NCI-H748 (cell line): ENCODE measurements at regions not wholly inside any gene's neighbourhood (a gene's known extent, or its start where the extent isn't known, plus 50 kb on each side); places are given as distances from the start of the nearest gene placed in this dataset.
"Not testable (repeated sequence)": the region's sequence is repeated elsewhere in the genome, so short reads cannot be mapped to it uniquely, and the experiment has no call there.

Source experiments
- DNase-seq: peaks from one replicate; lab custom pipeline; 2025; ENCODE audit not compliant: unreplicated experiment; lab: John Stamatoyannopoulos, UW

DNA sequence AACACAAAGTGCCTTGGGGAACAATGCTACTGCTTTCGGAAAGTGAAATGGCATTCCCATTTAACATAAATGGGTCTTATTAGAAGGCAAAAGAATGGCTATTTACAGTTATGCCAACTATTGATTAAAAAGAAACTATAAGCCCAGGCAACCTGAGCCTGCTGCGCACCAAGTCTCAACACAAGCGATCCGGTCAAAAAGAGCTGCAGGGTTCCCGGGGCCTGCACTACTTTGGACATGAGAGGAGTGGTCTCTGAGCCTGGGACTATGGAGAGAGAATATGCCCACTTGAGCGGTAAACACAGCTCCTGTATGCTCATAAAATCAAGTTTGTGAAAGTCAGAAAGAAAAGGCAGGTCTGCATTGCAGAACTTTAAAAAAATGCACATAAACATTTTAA, 660.7 kb downstream of the EFNA5 start:
- no peak for DNase-seq

DNA sequence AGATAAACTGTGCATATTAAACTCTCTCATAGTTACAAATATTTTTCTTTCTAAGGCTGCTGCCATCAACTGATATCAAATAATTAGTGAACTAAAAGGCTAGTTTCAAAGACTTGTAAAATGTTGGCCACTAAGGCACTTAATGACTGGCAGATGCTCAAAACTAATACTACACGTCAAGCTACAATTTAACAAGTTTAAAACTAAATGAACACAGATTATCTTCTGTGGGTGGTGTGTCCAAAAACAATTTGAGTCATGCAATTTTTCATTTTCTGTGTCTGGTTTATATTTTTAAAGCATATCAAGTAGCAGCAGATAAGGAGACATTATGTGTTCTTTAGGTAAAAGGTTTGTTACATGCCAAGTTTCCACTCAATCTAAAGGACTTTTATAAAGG, 665.1 kb downstream of the EFNA5 start:
- DNase-seq, result no peak

DNA sequence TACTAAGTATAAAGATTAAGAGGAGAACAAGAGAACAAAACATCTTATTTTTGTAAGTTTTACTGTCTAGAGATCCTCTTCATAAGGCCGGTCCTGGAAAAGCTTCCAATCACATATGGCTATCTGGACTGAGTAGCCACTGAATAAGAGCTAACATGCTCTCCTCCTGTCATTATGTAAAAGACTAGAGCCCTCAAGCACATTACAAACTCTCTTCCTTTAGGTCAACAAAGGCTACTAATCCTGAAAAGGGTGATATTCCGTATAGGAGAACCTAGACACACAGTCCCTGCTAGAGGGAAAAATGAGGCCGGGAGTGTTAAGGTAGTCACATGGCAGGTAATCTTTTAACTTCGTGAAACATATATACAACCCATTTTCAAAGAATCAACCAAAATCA, 665.6 kb downstream of the EFNA5 start:
- no peak for DNase-seq

DNA sequence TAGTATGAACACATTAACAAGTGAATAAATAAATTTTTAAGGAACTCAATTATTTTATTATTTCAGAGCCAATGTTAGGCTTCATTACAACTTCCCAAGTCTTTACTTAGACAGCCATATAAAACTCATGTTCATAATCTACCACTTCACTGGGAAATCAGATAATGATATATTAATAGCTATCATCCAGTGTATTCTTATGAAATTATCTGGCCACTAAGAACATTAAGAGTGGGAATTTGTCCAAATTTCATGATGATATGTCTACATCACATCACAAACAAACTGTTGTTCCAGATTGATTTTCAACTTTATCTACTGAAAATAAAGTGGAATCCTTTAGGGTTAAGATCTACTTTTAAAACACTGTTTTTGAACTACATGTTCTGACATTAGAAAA, 668.6 kb downstream of the EFNA5 start:
- DNase-seq, result no peak

DNA sequence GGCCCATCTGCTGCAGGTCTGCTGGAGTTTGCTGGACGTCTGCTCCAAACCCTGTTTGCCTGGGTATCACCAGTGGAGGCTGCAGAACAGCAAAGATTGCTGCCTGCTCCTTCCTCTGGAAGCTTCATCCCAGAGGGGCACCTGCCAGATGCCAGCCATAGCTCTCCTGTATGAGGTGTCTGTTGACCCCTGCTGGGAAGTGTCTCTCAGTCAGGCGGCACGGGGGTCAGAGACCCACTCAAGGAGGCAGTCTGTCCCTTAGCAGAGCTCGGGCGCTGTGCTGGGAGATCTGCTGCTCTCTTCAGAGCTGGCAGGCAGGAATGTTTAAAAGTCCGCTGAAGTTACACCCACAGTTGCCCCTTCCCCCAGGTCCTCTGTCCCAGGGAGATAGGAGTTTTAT, 671.2 kb downstream of the EFNA5 start:
- not testable (repeated sequence) for DNase-seq

DNA sequence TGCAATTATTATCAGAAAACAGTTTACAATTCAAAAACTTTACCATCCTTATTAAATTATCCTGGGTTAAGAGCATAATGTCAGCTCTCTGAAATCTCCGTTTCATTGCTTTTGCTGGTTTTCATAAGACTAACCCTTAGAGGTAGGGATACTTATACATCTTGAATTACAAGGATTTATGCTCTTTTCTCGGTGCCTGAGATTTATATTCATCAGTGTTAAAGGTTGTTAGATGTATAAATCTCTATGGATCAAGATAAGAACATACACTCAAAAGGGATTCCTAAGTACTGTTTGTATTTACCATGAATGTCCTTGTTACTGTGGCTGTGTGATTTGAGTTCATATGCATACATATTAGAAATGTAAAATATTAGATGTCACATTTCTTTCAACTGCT, 684.7 kb downstream of the EFNA5 start:
- DNase-seq, result no peak

DNA sequence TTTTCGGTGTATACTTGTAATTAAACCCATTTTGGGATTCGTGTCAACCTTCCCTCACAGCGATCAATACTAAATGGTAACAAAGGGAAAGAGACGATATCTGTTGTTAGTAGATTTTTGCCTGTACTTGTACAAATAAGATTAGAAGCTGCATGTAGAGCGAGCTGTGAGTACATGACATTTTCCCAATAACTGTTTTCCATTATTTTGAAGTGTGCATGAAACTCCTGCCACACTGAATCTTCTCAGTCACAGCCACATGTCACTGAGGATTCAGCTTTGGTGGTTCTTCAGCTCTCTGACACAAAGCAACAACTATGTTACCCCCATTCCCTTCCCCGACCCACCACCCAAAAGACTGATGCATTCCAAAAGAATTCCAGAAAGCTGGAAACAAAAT, 685.6 kb downstream of the EFNA5 start:
- no peak for DNase-seq

DNA sequence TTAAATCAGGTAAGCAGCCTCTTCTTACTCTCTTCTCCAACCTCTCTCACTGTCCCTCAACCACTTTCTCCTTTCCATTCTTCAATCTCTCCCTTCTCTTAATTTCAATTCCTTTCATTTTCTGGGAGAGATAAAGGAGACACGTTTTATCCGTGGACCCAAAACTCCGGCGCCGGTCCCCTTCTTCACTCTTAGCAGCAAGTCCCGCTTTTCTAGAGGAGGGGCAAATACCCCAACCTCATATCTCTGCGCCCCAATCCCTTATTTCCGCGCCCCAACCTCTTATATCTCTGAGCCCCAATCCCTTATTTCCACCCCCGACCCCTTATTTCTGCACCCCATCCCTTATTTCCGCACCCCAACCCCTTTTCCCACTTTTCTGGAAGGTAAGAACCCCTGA, 691.6 kb downstream of the EFNA5 start:
- not testable (repeated sequence) for DNase-seq

DNA sequence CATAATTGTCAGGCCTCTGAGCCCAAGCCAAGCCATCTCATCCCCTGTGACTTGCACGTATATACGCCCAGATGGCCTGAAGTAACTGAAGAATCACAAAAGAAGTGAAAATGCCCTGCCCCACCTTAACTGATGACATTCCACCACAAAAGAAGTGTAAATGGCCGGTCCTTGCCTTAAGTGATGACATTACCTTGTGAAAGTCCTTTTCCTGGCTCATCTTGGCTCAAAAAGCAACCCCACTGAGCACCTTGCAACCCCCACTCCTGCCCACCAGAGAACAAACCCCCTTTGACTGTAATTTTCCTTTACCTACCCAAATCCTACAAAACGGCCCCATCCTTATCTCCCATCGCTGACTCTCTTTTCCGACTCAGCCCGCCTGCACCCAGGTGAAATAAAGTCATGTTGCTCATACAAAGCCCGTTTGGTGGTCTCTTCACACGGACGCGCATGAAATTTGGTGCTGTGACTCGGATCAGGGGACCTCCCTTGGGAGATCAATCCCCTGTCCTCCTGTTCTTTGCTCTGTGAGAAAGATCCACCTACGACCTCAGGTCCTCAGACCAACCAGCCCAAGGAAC, 692.1 kb downstream of the EFNA5 start:
- DNase-seq, result not testable (repeated sequence)

DNA sequence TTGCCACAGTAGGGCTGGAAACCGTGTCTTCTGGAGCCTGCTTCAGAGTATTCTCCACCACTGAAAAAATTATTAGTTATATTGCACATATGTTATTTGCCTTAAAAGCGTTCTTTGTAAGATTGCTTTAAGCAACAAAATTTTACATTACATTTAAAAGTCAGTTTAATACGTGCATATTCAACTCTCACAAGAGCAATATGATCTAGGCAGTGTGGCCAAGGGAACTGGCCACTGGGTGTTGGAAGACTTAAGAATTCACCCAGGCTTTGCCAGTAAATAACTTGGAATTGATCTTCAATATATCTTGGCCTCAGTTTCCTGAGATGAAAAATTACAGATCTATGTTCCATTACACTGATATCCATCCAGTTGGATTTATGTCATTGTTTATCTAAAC, 694.4 kb downstream of the EFNA5 start:
- DNase-seq, result no peak

DNA sequence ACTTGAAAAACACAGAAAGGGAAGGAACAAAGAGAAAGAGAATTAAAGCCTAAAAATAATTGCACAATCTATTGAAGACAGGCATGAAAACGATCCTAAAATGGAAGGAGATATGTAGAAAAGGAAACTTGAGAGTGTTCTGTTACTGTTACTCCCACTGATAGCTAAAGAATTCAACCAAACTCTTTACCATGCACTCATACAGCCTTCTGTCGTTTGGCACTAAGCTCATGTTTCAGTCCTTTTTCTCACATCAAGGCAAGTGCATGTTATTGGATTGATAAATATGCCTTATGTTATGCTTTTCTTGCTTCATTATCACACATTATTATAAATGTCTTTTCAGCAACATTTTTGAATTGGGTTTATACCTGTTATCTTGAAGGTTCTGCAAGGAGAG, 696.5 kb downstream of the EFNA5 start:
- DNase-seq, result no peak

DNA sequence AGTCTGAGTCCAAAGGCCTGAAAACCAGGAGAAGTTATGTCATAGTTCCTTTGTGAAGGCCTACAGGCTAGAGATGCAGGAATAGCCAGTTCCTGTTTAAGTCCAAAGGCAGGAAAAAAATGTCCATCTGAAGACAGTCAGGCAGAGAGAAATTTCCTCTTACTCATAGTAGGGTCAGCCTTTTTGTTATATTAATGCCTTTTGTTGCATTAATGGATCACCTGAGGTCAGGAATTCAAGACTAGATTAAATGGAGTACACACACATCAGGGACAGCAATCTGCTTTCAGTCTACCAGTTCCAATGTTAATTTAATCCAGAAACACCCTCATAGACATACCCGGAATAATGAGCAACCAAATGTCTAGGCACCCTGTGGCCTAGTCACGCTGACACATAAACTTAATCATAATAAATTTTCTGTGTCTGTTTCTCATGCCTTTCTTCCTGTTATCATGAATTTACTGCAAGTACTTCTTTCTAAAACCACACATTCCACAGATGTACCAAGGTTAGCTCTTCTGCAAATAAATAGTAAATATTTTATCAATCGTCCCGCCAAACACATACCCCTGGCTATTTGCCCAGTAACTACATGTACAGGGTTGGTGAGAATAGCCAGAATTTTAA, 703.9 kb downstream of the EFNA5 start:
- no peak for DNase-seq

DNA sequence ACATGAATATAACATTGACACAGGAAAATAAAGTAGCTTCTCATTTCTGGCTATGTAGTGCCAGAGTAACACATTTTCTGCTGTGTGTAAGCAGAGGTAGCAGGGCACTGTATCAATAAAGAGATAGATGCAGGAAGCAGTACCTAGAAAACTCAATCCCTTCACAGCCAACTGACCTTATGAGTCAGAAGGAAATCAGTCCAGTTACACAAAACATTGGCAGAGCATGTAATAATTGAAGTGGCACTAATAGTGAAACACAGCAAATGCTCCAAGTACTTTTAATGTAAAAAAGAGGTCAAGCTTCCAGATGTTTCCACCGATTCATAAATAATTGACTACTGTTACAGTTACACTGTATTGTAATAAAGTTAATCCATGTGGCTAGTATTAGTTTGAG, 706.6 kb downstream of the EFNA5 start:
- no peak for DNase-seq

DNA sequence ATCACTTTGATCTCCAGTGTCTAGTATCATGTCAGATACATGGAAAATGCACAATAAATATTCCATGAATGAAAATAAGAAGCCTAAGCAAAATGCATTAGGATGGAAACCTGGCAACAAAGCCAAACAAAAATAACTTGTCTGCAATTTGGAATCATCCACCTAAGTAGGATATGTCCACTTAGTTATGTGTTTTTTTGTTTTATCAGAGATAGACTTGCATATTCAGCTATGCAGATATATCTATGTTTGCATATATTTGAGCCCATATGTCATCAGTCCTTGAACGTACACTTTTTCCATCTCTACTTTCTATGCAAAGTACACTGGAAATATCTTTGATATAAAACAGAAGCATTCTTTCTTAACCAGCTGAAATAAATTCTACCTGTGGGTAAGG, 707.1 kb downstream of the EFNA5 start:
- no peak for DNase-seq

DNA sequence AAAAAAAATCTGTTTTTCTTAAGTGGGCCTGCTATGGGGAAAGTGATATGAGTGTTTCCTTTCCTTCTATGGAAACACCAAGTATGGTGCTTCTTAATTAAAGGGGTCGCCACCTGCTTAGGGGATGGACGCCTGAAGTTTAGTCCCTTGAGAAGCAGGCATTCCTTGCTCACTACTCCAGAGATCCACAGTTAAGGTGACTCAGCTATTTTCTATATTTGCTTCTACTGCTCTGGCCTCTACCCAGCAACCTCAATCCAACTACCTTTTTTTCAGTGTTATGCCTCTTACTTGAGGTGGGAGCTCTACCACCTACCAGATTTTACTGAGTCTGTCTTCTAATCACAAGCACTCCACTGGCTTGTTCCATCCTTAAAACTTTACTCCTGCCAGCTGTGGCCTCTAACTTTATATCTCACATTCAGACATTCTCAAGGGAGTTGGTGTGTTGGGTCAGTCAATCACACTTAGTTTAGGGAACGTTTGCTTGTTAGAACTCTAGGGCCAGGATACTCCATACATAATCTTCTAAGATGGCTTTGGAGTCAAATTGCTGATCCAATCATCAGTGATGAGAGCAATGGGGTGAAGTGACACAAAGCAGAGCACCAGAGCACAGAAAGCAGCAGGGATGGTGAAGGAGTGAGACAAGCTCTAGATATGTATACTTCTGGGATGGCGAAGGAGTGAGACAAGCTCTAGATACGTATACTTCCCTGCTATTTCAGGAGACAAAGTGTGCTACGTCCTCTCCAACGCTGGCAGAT, 708.1 kb downstream of the EFNA5 start:
- no peak for DNase-seq

DNA sequence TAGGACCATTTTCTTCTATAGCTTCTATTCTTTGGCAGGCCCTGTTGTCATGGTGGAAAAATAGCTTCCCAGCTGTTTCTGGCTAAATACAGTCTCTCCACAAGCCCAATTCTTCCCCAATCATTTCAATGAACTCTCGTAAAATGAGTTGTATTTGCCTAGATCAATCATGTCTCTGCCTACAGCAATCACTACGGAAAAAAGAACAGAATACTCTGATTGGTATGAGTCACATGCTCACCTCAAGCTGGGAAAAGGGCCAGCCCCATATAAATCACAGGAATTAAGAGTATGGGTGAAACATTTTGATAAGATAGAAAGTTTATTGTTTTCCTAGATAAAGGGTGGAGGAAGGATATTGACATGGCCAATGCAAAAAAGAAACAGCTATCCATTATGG, 711.4 kb downstream of the EFNA5 start:
- DNase-seq, result peak; percentile 8

DNA sequence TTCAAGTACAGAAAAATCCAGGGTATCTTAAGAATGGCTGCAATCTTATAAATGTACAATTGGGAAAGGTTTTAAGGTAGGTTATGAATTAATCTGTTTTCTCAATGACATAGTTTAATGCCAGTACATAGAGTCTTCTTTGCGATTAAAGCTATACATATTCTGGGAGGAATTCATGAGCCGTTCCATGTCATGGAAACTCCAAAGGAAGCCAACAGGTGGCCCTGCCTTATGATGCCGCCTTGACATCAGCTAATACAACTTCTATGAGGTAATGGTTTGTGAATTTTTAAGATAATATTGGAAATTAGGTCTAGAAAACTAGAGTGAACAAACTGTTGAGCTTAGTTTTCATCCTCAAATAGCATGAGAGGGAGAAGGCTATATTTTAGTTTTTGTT, 713.4 kb downstream of the EFNA5 start:
- DNase-seq, result no peak

DNA sequence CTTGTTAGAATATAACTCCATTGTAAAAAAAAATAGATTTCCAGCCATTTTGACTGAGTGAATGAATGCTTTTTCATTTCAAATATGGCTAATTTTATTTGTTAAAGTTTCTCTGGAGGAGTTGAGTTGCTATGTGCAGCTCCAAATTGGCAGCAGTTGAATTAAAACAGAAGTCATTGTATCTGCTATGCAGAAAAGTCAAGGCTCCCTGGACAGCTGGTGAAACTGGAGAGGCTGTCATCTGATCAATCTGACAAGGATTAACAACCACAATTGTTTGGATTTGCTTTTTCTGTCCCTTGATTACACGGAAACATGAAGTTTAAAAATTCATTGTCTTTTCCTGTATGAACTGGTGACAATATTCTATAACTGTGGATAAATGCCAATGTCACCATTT, 713.9 kb downstream of the EFNA5 start:
- peak; percentile 5 for DNase-seq

DNA sequence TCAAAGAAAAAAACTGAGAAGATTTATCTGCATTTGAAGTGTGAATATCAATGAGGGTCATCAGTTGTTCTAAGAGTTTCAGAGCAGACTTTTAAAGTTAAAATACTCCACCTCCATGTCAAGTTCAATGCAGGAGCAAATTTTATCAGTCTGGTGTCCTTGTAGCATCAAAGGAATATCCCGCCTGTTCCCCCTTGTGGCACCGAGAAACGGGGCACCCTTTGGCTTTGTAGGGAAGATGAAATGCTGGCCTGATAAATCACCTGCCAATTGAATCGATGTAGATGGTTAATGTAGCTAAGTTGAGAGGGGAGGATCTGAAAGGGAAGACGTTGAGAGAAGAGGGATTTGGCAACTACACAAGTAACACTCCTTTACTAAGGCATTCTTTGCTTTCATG, 714.5 kb downstream of the EFNA5 start:
- DNase-seq, result no peak

DNA sequence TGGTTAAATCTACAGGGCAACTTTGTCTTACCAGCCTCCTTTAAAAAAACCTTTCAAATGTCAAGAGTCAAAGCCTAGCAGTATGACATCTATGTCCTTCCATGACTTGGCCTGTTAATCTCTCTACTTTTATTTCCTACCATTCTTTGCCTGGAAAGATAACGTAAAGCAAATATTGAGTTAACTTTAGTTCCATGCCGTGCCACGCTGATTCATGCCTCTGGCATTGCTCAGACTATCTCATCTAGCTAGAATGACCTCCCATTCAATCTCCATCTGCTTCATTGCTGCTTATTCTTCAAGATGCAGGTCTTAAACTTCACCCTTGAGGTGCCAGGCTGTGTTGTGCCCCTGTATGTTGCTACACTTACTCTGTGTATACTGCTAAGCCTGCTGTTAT, 729.8 kb downstream of the EFNA5 start:
- DNase-seq, result no peak

DNA sequence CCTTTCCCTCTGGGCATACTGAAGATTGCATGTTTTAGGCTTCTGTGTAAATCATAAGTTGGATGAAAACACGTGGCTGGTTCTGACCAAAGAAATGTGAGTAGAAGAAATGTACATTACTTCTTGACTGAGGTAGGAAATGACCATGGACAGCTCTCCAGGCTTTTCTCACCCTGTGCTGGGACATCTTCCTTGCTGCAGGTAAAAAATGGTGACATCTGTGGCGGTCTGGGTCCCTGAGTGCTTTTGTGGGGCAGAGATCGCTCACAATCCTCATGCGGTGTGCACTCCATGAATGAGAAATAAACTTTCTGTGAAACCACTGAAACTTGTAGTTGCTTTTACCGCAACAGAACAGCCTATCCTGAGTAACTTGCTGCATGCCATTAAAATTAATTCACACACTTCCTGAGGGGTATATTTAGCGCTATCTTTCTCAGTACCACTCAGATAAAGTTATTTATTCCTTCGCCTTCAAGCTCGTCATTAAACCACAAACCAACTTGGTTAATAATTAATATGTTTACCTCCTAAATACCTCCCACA, 730.4 kb downstream of the EFNA5 start:
- no peak for DNase-seq

DNA sequence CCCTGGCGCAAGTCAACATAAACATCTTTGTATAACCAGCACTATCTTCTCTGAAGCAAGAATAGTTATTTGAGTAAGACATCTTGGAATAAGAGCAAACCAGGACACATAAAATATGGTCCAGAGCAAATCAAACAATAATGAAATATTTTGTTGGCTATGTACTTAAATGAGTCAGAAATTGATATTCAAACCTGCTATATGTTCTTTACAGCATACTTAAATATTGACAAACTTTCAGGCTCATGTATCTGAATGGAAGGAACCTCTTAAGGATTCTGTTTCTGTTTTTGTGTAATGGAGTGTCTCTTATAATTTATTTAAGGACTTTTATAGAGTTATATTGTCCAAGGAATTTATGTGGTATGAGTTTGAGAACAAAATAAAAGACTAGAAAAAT, 747.3 kb downstream of the EFNA5 start:
- no peak for DNase-seq
